HuH-7 (cell line): ENCODE measurements at regions not wholly inside any gene's neighbourhood (a gene's known extent, or its start where the extent isn't known, plus 50 kb on each side); places are given as distances from the start of the nearest gene placed in this dataset.
"Not testable (repeated sequence)": the region's sequence is repeated elsewhere in the genome, so short reads cannot be mapped to it uniquely, and the experiment has no call there.

Experiments
- DNase-seq: peaks from one replicate; pipeline ENCODE4 v3.0.0; 2011; ENCODE audit warnings: low spot score

- not testable (repeated sequence) for DNase-seq
Observed at GRCh38 chr10:93127642-93128215, 54.0 kb downstream of the CYP26A1 start.

GRCh38 chr10:93131986-93132385 is 58.3 kb downstream of the CYP26A1 start:
- DNase-seq = no peak

GRCh38 chr10:93138113-93138870 is 64.6 kb downstream of the CYP26A1 start:
- no peak for DNase-seq

GRCh38 chr10:93139059-93139655 is 65.5 kb downstream of the CYP26A1 start:
- DNase-seq = peak; percentile 15

- no peak for DNase-seq
Observed at GRCh38 chr10:93142534-93142933, 68.8 kb downstream of the CYP26A1 start.

- no peak for DNase-seq
Observed at GRCh38 chr10:93143281-93143680, 69.6 kb downstream of the CYP26A1 start.

GRCh38 chr10:93146336-93146735 is 72.6 kb downstream of the CYP26A1 start:
- DNase-seq = no peak

- DNase-seq = no peak
Observed at GRCh38 chr10:93147281-93147680, 73.6 kb downstream of the CYP26A1 start.

GRCh38 chr10:93148476-93148875 is 74.8 kb downstream of the CYP26A1 start:
- DNase-seq = no peak

GRCh38 chr10:93149761-93150160 is 76.1 kb downstream of the CYP26A1 start:
- DNase-seq = no peak

- no peak for DNase-seq
Observed at GRCh38 chr10:93150289-93150688, 76.6 kb downstream of the CYP26A1 start.

GRCh38 chr10:93150990-93151547 is 77.4 kb downstream of the CYP26A1 start:
- DNase-seq = no peak

GRCh38 chr10:93152136-93152535 is 78.4 kb downstream of the CYP26A1 start:
- DNase-seq = no peak

- DNase-seq = no peak
Observed at GRCh38 chr10:93154531-93154930, 80.8 kb downstream of the CYP26A1 start.

- DNase-seq = no peak
Observed at GRCh38 chr10:93160140-93160539, 86.4 kb downstream of the CYP26A1 start.

- no peak for DNase-seq
Observed at GRCh38 chr10:93160829-93161228, 87.1 kb downstream of the CYP26A1 start.

GRCh38 chr10:93165367-93165766 is 91.7 kb downstream of the CYP26A1 start:
- no peak for DNase-seq

- no peak for DNase-seq
Observed at GRCh38 chr10:93166134-93166533, 92.4 kb downstream of the CYP26A1 start.

- DNase-seq = no peak
Observed at GRCh38 chr10:93171837-93172236, 98.1 kb downstream of the CYP26A1 start.

- DNase-seq = peak; percentile 34
Observed at GRCh38 chr10:93173967-93174845, 100.5 kb downstream of the CYP26A1 start.

GRCh38 chr10:93175490-93175889 is 101.8 kb downstream of the CYP26A1 start:
- no peak for DNase-seq

- DNase-seq = no peak
Observed at GRCh38 chr10:93177511-93177910, 103.8 kb downstream of the CYP26A1 start.
